GF-D8 (cell line): ENCODE measurements at regions not wholly inside any gene's neighbourhood (a gene's known extent, or its start where the extent isn't known, plus 50 kb on each side); places are given as distances from the start of the nearest gene placed in this dataset.
"Not testable (repeated sequence)": the region's sequence is repeated elsewhere in the genome, so short reads cannot be mapped to it uniquely, and the experiment has no call there.

ENCODE experiments used
- DNase-seq: peaks from one replicate; lab custom pipeline; 2025; lab: John Stamatoyannopoulos, UW

- no peak for DNase-seq
Measured at GRCh38 chr9:81427870-81428269, 261.5 kb downstream of the TLE1 start.

GRCh38 chr9:81424431-81424830 lies 264.9 kb downstream of the TLE1 start:
- no peak for DNase-seq

GRCh38 chr9:81423589-81424326 lies 265.6 kb downstream of the TLE1 start:
- no peak for DNase-seq

- DNase-seq, result not testable (repeated sequence)
Measured at GRCh38 chr9:81421090-81421489, 268.3 kb downstream of the TLE1 start.

- no peak for DNase-seq
Measured at GRCh38 chr9:81420024-81420423, 269.3 kb downstream of the TLE1 start.

- no peak for DNase-seq
Measured at GRCh38 chr9:81417941-81418340, 271.4 kb downstream of the TLE1 start.

- DNase-seq, result no peak
Measured at GRCh38 chr9:81417299-81417675, 272.1 kb downstream of the TLE1 start.

- DNase-seq, result no peak
Measured at GRCh38 chr9:81416476-81417298, 272.7 kb downstream of the TLE1 start.

GRCh38 chr9:81414836-81415235 lies 274.5 kb downstream of the TLE1 start:
- no peak for DNase-seq

GRCh38 chr9:81411961-81412360 lies 277.4 kb downstream of the TLE1 start:
- no peak for DNase-seq

GRCh38 chr9:81410201-81410600 lies 279.1 kb downstream of the TLE1 start:
- no peak for DNase-seq

- no peak for DNase-seq
Measured at GRCh38 chr9:81408951-81409350, 280.4 kb downstream of the TLE1 start.

GRCh38 chr9:81404931-81405598 lies 284.3 kb downstream of the TLE1 start:
- no peak for DNase-seq

- no peak for DNase-seq
Measured at GRCh38 chr9:81397481-81398381, 291.6 kb downstream of the TLE1 start.

- DNase-seq, result no peak
Measured at GRCh38 chr9:81396528-81396927, 292.8 kb downstream of the TLE1 start.

- no peak for DNase-seq
Measured at GRCh38 chr9:81395676-81396054, 293.7 kb downstream of the TLE1 start.

- DNase-seq, result no peak
Measured at GRCh38 chr9:81394881-81395675, 294.3 kb downstream of the TLE1 start.

GRCh38 chr9:81393985-81394811 lies 295.1 kb downstream of the TLE1 start:
- DNase-seq, result no peak

GRCh38 chr9:81391457-81391825 lies 297.9 kb downstream of the TLE1 start:
- DNase-seq, result no peak

GRCh38 chr9:81390792-81391456 lies 298.4 kb downstream of the TLE1 start:
- no peak for DNase-seq
